ENCODE measurements at regions not wholly inside any gene's neighbourhood (a gene's known extent, or its start where the extent isn't known, plus 50 kb on each side); places are given as distances from the start of the nearest gene placed in this dataset.

- DNase-seq = no peak
These were observed 188.9 kb downstream of the ZNF330 start for GRCh38 chr4:141409556-141409955.

- no peak for DNase-seq
These were observed 190.1 kb downstream of the ZNF330 start for GRCh38 chr4:141410839-141411238.

- DNase-seq = no peak
These were observed 191.2 kb downstream of the ZNF330 start for GRCh38 chr4:141411936-141412335.

GRCh38 chr4:141413366-141413765 lies 192.7 kb downstream of the ZNF330 start:
- DNase-seq = no peak

- no peak for DNase-seq
These were observed 195.0 kb downstream of the ZNF330 start for GRCh38 chr4:141415651-141416050.

DNA sequence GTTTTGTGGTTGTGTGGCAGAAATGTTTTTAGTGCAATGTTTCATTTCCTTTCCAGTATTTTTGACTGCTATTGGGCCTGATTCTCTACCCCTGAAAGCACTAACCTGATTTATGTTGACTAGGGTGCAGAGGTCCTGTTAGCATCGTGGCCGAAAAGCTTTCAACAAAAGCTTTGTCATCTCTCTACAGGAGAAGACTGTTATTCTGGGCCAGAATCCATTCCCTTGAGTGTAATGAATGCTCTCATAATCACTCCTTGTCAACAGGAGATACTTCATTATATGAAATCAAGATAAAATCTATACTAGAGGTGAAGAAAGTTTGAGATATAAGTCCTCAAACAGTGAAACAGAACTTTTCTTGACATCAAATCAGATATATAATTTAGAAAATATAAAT lies 195.5 kb downstream of the ZNF330 start:
- DNase-seq = no peak

DNA sequence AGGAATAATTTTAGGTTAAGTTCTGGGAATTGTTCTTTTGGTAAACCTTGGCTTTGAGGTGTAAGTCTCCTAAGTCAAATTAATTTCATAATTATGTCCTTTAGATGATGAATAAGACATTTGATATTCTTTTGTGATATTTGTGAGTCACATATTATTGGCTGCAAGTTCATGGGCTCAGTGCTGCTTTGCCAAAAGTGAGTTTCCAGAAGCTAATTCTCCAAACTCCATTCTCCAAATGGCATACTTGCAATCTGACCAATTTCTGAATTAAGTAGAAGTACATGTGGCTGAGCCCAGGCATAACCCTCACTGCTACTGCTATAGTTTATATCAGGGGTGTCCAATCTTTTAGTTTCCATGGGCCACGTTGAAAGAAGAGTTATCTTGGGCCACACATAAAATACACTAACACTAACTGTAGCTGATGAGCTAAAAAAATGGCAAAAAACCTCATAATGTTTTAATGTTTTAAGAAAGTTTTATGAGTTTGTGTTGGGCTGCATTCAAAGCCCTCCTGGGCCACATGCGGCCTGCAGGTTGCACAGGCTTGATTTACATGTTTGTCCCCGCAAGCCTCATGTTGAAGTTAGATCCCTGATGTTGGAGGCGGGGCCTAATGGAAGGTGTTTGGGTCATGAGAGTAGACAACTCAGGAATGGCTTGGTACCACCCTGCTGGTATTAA lies 196.1 kb downstream of the ZNF330 start:
- no peak for DNase-seq

DNA sequence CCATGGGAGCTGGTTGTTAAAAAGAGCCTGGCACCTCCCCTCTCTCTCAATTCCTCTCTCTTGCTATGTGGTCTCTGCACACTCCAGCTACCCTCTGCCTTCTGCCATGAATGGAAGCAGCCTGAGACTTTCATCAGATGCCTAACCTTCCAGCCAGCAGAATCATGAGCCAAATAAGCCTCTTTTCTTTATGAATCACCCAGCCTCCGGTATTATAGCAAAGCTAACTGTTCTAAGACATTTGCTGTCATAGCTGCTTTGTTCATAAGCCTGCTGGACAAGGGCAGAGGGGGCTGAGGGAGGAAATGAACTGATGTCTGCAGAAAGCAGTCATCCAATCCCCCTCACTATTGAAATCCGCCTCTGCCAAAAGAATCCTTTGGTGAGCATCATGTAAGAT lies 196.7 kb downstream of the ZNF330 start:
- no peak for DNase-seq

GRCh38 chr4:141425124-141425523 lies 204.4 kb downstream of the ZNF330 start:
- DNase-seq = no peak

GRCh38 chr4:141427726-141428296 lies 207.1 kb downstream of the ZNF330 start:
- no peak for DNase-seq

DNA sequence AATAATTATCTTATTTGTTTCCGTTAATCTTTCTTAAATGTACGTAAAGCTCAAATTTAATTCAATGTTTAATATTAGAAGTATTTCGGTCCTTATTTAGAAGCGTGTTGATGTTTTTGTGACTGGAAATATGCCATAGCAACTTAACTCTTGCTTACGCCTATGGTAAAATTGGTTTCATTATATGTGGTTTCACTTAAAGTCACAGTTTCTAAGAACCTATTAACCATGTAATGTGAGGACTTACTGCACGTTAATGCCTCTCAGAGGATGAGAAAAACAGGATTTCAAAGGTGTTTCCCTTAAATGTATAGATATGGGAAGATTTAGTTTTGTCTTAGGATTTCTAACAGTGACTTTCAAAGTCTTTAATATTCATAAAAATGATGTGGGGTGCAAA lies 206.4 kb upstream of the IL15 start:
- DNase-seq = no peak

- DNase-seq = no peak
These were observed 205.7 kb upstream of the IL15 start for GRCh38 chr4:141430686-141431085.

GRCh38 chr4:141432000-141432712 lies 204.2 kb upstream of the IL15 start:
- no peak for DNase-seq

DNA sequence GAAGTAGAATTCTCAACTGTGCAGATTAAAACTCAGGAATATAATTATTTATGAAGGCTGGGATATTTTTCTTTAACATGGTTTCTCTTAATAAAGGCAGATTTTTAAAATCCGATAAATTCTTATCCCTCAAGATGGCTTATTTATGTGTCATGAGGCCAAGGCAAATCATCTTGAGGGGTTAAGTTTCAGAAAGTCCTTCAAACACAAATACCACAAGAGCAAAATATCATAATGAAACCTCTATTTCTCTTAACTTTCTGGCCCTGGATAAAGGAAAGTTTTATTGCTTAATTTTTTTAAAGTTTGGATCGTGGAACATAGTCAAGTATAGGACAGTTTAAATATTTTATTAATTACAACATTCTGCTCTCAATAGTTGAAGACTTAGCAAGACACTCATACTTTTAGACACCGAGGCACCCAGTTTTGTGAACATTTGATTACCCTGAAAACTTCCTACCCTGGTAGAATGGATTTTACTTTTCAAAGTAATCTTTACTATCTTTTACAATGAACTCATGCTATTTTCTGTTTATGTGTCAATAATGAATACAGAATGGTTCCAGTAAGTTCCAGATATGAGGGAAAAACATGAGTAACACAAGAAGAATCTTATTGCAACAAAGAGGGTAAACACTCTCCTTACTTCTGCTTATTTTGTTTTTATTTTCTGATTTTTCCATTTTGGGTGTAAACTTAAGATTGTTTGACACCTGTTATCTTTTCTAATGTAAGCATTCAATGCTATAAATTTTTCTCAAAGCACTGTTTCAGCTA lies 200.7 kb upstream of the IL15 start:
- DNase-seq = no peak

DNA sequence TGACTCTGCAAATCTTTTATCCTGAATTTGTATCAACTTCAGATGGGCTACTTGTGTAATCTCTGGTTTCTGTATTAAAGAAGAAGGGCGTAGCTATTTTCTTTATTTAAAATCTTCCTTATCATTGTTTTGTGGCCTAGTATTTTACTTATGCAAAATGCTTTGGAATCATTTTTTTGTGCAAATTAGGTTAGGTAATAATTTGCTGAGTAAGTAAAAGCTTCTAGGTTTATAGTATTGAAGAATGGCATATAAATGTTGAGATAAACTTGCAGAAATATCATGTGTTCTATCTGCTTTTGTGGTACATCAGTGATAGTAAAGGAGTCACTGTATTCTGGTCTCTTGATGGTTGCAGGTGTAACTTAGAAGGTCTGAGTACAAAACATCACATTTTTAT lies 197.2 kb upstream of the IL15 start:
- DNase-seq = no peak

GRCh38 chr4:141447761-141448160 lies 188.6 kb upstream of the IL15 start:
- DNase-seq = no peak

DNA sequence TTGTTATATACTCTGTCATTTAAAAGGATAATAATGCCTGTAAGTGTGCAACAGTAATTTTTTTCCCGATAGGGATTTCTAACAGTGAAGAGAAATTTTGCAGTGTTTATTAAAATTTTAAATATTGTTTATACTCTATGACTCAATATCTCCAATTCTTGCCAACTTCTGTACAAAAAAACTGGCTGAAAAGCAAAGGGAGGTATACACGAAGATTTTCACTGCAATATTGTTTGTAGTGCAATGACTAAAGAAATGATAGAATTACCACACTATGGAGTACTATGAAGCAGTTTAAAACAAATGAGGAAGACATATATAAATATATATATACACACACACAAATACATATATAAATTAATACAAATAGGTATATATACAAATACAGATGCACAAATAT lies 187.9 kb upstream of the IL15 start:
- DNase-seq = no peak

DNA sequence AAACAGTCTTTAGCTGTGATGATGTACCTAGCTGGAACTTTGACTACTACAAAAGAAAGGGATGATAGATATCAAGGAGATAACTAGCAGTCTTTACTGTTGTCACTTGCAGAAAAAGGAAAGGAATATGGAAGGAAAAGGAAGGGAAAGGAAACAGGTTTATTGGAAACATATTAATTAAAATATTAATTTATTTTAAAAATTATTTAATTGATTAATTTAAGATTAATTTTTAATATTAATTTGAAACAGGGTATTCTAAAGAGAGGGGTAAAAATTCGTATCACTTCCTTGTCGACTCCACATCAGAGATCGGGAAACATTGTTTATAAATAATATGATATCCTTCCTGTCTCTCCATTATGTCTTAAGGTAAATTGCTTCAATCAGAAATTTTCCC lies 186.5 kb upstream of the IL15 start:
- no peak for DNase-seq

- DNase-seq = no peak
These were observed 180.7 kb upstream of the IL15 start for GRCh38 chr4:141455651-141456050.

GRCh38 chr4:141457653-141458052 lies 178.7 kb upstream of the IL15 start:
- DNase-seq = no peak

DNA sequence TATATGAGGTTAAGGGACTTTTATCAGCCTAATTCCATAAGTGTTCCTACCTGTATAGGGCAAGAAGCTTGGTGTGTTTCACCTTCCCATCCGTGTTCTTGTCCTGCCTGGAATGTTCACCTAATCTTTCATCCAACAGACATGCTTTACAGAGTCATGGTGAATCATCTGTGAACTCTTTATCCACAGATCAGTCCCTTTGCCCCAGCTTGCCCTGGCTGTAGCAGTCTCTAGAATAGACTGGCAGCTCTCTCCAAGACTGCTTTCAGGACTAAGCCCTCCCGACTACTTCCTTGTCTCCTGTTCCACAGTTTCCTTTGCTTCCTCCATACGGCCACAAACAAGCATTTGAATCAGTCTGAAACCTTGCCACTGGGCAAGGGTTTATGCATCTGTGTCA lies 177.9 kb upstream of the IL15 start:
- DNase-seq = no peak

DNA sequence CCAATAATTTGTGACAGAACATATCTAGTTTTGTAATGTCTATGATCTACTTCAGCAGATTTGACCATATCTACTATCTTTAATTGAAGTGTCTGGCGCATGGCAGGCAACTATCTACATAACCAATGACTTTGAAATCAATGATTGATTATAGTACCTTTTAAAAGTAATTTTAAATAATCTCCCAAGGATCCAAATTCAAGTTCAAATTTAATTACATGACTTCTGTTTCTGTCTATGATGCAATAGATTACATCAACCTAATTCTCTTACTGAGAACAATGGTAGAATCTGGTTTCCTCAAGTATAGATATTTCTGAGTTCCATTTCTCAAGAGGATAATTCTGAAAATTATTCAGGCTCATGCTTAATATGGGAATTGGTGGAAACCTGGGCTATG lies 177.4 kb upstream of the IL15 start:
- no peak for DNase-seq

DNA sequence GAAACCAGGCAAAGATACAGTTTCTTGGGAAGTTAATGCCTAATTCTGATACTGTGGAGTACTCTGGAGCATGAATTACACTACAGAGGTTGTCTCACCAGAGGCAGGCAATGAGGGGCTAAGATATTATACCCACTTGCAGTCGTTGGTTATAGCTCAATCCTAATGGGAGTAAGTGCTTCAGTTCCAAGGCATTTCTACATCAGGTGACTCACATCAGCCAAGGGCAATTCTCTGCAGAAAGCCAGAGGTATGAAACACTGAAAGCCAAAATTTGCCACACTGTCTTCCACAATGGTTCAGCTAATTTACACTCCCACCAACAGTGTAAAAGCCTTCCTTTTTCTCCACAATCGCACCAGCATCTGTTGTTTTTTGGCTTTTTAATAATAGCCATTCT lies 174.0 kb upstream of the IL15 start:
- no peak for DNase-seq

- DNase-seq = no peak
These were observed 172.7 kb upstream of the IL15 start for GRCh38 chr4:141463678-141464077.
